ENCODE measurements at regions not wholly inside any gene's neighbourhood (a gene's known extent, or its start where the extent isn't known, plus 50 kb on each side); places are given as distances from the start of the nearest gene placed in this dataset.

DNA sequence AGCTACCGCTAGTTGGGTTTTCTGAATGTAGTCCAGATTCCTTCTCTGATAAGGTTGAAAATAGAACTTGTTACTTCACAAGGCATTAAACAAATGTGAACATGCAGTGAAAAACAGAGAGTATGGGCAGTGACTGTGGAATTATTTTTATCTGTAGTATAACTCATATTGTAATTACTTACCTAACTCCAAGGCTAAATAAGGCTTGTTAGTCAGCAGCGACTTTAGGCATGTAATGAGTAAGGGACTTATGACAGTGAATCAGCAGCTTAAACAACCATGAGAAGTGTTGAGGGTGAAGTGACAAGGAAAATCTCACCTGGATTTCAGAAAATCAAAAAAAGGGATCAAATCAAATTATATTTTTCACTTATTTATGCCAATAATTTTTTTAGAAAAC is 1719.5 kb upstream of the MIR17HG start:
- no peak for DNase-seq

DNA sequence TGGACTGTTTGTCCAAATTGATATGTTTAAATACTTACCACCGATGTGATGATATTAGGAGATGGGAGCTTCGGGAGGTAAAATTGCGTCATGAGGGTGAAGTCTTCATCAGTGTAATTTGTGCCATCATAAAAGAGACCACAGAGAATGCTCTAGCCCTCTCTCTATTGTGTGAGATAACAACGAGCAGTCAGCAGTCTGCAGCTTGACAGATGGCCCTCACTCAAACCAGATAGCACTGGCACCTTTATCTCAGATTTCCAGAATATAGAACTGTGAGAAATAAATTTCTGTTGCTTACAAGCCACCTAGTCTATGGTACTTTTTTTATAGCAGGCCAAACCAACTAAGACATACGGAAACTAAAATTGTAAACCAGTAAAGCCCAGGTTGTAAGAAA is 1718.9 kb upstream of the MIR17HG start:
- DNase-seq = no peak

DNA sequence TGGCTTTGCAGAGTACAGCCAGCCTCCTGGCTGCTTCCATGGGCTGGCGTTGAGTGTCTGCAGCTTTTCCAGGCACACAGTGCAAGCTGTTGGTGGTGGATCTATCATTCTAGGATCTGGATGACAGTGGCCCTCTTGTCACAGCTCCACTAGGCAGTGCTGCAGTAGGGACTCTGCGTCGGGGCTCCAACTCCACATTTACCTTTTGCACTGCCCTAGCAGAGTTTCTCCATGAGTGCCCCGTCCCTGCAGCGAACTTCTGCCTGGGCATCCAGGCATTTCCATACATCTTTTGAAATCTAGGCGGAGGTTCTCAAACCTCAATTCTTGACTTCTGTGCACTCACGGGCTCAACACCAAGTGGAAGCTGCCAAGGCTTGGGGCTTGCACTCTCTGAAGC is 1697.3 kb upstream of the MIR17HG start:
- DNase-seq = no peak

DNA sequence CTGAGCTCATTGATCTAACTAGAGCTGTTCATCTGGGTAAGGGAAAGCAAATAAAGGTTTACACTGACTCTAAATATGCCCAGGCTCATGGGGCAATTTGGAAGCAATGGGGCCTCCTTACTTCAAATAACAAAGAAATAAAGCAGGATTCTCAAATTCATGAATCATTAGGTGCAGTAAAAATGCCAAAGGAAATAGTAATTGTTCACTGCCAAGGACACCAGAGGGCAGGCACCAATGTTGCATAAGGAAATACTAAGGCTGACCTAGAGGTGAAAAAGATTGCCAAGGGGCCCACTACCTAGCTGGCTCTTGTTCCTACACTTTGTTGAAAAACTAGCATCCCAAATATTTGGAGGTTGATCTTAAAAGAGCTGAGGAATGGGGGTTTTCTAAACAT is 1686.7 kb upstream of the MIR17HG start:
- DNase-seq = no peak

DNA sequence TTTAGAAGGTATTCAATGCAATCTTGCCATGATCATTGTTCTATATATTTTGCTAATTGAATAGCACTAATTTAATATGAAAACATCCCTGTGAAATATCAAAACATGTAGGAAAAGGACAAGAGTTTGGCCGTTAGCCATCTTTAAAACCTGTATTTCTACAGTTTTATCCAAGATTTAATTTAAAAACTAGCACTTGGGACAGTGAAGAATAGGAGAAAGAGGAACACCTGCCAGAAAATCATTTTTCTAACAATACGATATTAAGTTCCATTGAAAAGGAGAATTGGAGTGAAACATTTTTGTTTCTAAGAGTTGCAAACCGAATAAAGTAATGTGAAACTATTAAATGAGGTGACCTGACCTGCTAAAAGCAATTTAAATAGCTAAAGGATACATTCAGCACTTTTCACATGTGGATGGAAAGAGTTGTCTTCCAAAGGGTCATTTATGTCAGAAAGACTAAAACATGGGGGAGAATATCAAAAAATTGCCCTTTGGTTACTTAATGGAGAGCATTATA is 1673.6 kb upstream of the MIR17HG start:
- no peak for DNase-seq

DNA sequence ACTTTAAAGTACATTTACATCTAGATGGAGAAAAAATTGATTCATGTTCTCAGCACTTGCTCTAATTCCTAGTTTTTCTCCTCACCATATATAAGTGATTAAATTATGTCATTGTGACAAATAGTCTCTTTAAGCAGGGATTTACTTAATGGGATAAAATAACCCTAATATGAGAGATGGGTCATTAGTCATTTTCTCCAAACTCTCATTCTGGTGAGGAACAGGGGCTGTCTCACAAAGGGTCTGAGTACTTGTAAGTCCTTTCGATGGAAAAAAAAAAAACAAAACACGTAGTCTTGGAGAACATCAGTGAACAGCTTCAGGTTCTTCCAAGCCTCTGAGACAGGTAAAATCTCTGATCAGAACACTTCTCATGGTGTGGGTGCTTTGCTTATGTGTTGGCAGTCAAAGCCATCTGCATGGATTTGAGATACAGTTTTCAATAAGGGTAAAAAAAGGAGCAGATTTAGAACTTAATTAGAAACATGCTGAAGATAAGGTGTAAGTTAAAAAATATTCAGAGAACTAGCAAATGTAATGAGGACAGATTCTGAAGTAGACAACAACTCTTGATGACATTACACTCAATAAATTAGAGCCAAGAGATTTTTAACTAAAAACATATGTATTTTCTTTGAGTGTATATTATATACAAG is 1668.9 kb upstream of the MIR17HG start:
- DNase-seq = no peak

DNA sequence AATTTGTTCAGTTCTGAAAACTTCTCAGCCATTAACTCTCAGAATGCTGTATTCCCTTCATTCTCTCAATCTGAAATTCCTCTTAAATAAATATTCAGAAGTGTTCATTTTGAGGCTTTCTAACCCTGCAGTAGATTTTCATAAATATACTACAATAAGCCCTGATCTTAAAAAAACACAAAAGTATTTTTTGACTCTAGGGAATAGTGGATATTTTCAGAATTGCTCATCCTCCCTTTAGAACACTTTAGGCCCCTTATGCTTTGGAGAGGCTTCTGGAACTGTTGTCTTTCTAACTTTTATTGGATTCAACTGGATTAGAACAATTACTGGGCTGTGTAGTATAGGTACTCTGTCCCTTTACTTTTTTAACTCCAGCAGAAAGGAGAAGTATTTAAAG is 1662.6 kb upstream of the MIR17HG start:
- DNase-seq = peak; percentile 2

DNA sequence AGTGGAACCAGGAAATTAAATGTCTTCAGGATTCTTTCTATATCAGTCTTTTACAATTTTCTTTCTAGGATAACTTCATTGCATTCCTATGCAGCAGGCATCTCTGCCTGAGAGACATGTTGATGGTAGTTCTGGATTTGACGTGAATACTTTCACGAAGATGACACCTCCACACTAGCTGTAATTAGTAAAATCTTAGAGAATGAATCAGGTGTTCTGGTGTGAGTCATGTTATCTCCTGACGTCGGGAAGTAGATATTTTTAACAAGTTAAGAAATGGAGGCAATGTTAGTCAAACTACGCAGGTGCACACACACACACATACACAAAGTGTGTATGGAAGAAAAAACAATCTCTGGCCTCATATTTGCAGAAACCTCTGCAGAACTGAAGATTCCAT is 1661.3 kb upstream of the MIR17HG start:
- DNase-seq = no peak

DNA sequence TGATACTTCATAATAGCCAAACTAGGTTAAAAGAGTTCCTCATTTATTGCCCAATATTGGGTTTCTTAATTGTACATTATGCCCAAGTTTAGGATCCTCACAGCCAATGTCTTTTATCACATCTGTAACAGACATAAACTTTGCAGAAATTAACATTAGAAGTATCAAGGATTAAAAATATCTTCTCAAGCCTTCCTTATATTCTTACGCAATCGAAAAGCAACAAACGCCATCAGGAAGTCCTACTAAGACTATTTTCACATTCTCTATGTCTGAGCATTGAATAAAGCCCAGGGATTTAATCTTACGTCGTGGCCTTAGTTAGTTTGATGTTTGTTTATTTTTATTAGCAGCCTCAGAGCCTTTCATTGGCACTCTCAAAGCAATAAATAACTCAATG is 1660.4 kb upstream of the MIR17HG start:
- DNase-seq = no peak

DNA sequence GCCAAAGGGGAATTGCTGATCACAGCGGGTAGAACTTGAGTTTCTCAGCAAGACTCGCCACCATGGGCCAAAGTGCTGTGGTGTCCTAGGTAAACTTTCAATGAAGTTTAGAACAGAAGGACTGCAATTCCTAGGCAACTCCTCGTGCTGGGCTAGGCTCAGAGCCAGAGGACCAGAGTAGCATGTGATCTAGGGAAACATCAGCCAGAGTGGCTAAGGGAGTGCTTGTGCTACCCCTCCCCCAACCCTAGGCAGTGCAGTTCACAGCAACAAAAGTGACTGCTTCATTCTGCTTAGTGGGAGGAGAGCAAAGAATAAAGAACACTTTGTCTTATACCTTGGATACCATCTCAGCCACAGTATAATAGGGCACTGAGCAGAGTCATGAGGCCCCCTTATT is 1658.6 kb upstream of the MIR17HG start:
- DNase-seq = no peak

DNA sequence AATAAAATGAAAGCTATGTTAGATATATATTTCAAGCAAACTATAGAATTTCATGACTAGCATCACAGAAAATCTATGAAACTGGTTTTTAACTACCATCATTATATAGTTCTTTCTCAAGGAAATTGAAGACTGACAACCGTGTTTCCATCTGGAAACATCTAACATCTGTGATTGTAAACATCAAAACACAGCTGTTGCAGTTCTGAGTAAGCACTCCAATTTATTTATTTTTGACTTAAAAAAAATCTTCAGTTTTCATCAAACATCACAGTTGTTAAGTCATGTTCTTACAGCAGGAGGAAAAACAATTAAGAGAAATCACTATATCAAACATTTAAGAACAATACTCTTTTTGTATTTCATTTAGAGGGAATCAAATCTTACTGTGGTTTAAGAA is 1653.0 kb upstream of the MIR17HG start:
- DNase-seq = no peak

DNA sequence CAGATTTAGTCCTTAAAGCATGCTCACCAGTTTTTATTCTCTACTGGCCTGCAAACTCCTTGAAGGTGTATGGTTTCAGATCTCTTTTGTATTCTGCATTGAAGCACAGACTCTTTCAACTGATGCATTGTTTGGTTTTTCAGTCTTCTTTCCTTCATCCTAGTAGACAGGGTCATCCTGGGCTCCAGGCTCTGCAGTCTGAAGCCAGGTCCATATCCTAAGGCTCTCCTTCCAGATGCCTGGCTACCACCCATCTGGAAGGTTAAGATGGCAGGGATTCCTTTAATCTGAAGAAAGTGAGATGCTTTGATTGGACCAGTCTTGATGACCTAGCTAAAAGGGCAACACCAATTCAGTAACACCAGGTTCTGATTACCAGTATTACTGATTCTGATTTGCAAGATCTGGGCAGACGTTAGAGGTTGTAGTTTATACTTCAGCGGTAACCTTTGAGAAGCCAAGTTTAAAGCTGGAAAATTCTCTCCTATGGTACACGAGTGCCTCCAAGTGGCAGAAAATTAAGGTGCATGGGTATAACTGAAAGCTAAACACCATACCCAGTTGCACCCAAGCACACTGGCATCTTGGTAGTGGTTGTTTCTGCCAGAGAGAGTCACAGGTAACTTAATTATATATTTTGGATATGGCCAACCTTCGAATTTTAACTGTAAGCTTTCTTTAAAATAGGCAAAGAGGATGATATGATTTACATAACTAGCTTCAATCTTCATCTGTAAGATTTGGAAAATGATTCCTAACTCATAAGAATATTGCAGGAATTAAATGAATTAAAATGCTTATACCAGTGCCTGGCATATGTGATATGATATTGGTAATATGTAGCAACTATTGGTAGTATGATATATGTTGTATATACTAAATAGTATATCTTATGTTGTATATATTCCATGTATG is 1651.9 kb upstream of the MIR17HG start:
- DNase-seq = peak; percentile 2

DNA sequence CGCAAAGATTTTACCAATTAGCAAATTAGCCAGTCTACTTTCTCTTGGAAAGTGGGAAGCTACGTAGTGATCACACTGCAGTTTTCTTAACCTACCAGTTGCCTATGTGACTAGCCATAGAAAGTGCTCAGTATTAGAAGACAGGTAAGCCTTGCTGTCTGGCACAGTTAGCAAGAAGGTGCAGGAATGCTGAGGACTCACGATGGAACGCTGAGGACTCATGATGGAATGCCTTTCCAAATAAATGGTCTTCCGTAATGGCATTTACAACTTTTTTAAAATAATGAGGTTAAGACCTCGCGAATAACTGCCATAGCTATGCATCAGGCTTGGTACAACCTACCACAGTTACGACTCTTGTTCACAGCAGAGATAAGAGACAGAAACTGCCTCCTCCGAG is 1645.6 kb upstream of the MIR17HG start:
- DNase-seq = no peak

DNA sequence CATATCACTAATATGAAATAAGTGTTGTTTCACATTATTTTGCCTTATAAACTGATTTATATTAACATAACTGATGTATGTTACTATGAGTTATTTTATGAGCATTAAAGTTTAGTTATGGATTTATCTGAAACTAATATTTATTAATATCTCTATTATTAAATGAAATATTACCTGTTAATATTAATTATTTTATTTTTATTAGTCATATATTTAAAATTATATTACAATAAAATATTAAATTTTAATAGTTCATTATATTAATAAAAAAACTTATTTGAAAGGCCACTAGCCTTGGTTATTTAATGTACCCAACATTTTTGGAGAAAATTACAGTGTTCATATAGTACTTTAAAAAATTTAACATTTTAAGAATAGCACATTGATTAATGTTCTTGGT is 1643.4 kb upstream of the MIR17HG start:
- DNase-seq = no peak

DNA sequence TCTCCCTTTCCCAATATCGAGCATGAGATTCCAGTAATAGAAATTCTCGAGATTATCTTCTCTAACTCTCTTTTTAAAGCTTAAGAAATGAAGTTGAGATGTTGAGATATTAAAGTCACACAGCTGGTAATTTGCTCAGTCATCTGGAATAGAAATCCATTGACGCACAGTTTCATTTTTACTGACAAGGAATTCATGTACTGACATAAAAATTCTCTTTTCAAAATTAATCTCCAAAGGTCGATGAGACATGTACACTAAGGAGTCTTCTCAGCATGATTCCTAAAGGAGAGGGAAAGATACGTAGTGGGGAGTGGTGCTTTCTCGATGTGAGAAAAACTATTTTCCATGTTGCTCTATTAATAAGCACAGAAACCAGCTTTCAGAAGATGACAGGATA is 1639.5 kb upstream of the MIR17HG start:
- DNase-seq = no peak

DNA sequence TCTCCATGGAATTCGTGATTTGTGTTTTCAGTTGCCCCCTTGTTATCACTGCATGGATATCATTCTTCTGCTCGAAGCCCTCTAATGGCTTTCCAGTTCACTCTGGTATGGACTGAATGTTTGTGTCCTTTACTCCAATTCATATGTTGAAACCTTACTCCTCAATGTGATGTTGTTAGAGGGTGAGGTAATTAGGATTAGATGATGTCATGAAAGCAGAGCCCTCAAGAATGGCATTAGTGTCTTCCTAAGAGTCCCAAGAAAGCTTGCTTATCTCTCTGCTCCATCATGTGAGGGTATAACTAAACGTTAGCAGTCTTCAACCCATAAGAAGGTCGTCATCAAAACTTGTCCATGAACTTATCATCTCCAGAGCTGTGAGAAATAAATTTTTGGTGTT is 1626.3 kb upstream of the MIR17HG start:
- no peak for DNase-seq

DNA sequence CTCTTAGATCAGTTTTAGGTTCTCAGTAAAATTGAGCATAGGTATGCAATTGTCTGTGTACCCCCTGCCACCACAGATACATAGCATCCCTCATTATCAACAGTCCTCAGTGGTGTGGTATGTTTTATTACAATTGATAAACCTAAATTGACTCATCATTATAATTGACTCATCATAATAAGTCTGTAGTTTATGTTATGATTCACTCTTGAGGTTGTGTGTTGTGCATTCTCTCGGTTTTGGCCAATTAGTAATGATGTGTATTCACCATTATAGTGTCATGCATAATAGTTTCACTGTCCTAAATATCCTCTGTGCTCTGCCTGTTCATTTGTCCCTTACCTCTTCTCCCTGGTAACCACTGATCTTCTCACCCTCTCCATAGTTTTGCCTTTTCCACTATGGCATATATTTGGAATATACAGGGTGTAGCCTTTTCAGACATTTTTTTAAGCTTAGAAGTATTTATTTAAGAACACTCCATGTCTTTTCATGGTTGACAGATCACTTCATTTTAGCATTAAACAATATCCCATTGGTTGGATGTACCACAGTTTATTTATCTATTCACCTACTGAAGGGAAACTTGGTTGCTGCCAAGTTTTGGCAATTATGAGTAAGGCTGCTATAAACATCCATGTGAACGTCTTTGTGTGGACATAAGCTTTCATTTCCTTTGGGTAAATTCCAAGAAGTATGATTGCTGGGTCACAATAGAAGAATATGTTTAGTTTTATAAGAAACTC is 1620.6 kb upstream of the MIR17HG start:
- DNase-seq = peak; percentile 12

DNA sequence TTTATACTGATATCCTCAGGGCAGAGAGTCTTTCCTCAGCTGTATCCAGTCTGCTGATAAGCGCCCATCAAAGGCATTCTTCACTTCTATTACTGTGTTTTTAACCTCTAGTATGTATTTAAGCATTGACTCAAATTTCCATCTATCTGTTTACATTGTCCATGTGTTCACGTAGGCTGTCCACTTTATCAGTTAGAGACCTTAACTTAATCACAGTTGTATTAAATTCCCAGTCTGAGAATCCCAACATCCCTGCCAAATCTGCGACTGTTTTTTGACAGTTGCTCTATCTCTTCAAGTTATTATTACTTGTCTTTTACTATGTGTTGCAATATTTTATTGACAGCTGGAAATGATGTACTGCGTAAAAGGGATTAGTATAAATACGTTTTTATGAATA is 1613.7 kb upstream of the MIR17HG start:
- DNase-seq = no peak

DNA sequence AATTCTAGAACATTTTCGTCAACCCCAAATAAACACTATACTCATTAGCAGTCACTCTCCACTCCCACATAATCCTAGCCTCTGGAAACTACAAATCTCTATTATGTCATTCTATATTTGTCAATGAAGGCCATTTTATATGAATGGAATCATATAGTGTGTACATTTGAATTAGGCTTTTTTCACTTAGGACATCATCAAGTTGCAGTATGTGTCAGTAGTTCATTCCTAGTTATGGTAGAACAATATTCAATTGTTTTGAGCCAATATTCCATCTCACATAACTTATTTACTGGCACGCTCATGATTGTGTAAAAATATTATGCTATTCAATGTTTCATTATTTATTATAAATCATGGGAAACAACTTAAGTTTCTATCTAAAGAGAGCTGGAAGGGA is 1610.4 kb upstream of the MIR17HG start:
- no peak for DNase-seq

DNA sequence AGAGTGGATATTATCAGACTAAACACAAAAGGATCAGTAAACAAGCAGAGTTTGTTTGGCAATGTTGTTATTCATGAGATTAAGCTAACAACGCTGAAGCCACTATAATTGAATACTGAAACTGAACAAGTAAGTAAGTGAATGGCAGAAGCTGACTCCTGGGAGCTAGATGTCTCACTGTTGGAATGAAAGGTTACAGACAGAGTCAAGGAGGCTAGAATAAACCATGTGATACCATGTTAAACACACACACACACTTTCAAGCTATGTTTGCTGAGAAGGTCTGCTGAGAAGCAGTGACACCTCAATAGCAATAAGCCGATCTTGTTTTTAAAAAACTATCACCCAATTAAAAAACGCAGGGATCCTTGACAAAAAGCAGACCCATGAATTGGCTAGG is 1609.4 kb upstream of the MIR17HG start:
- no peak for DNase-seq

DNA sequence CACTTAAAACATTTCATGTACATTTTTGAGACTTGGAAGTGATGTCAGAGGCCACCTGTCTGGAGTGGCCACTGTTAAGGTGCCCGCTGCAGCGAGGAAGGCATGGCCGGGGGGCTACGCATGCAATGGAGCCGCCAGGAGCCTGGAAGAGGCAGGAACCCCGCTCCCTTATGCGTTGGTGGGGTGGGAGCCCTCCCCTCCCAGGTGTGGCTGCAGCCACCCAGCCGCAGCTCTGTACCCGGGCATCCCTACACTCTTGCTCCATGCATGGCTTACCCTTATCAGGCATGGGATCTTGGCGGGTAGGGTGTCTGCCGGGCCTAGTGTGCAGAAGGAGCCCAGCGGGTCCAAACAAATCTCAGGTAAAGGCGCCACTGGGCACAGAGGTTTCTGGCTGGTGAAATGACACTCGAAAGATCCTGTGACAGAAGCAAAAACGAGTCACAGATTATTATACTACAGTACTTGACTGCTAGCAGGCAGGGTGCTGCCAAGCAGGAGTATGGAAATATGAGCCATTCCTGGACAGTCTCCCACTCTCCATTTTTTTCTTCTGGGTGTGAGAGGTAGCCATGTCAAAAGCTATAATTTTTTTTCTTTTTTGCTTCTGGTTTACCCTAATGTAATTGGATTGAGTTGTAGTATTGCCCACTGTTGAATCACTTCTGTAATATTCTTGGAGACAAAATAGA is 1606.3 kb upstream of the MIR17HG start:
- DNase-seq = no peak

DNA sequence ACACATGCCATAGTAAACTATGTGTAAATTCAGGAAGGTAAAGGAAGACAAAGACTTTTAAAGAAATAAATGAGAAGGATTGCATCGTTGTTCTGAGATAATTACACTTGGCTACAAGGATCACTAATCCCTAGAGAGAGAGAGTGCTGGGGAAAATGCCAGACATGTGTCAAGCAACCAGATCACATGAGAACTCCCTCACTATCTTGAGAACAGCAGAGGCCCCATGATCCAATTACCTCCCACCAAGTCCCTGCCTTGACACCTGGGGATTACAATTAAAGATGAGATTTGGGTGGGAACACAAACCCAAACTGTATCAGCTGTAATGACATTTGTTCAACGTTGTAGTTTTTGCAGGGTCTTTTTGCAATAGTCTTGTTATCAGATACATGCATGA is 1600.9 kb upstream of the MIR17HG start:
- no peak for DNase-seq

DNA sequence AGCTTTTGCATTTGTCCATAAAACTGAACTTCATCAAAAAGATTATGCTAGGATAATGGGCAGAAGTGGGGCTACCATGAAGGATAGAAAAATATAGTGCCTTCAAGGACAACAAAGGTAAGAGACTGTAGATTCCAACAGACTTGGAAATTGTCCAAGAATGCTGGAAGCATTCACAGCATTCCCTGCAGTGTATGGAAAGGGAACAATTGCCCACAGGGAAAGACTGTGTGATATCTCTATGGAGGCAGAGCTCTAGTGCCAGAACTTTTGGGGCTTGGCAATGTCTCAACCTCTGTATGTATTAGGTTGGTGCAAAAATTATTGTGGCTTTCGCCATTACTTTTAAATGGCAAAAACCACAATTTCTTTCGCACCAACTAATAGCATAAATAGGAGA is 1598.8 kb upstream of the MIR17HG start:
- no peak for DNase-seq
